ENCODE measurements at regions not wholly inside any gene's neighbourhood (a gene's known extent, or its start where the extent isn't known, plus 50 kb on each side); places are given as distances from the start of the nearest gene placed in this dataset.

GRCh38 chr2:18674309-18674708, 84.9 kb upstream of the NT5C1B start (continued):
- TF ChIP-seq ZNF609 (CRISPR knock-in tag; IDR thresholded peaks at IDR 0.05; ENCODE audit: borderline replicate concordance), result no peak
- no peak for TF ChIP-seq TARDBP (IDR thresholded peaks at IDR 0.05)

GRCh38 chr2:18671363-18671762, 82.0 kb upstream of the NT5C1B start:
- ATAC-seq (no peak), FAIRE-seq (no peak), DNase-seq (ENCODE audit: extremely low read depth in 1 of 4, low spot score in 3 of 4) (no peak)
- Histone ChIP-seq H3K9me3 (replicated peaks; ENCODE audit: control insufficient read depth, insufficient read depth, low read depth, low read length) (0 out of 2 replicates have a peak, but pooled peaks cover 2% of the 10 kb centered on the region), H3K4me2 (ENCODE audit: insufficient read depth, low read length) (no peak overlapping the region), H3K9me1 (ENCODE audit: control insufficient read depth, insufficient read depth, low read length) (no peaks in the 10 kb centered on the region), H3K27ac (ENCODE audit: extremely low read depth, low read depth, low read length) (no peak overlapping the region), H3K4me1 (replicated peaks in 1 of 2; ENCODE audit: control insufficient read depth in 2 of 2, insufficient read depth in 2 of 2, low read length in 2 of 2) (no peaks in the 10 kb centered on the region), H4K20me1 (replicated peaks; ENCODE audit: control insufficient read depth, insufficient read depth, low read length) (no peaks in the 10 kb centered on the region), H2AFZ (ENCODE audit: low read depth, low read length) (no peak overlapping the region), H3K4me3 (no peak overlapping the region), H3K9ac (ENCODE audit: insufficient read depth in 1 of 2, low read depth in 2 of 2, low read length in 2 of 2) (no peak overlapping the region), H3K79me2 (ENCODE audit: control insufficient read depth, insufficient read depth, low read length) (no peaks in the 10 kb centered on the region), H3K36me3 (ENCODE audit: control insufficient read depth, insufficient read depth, low read length) (no peaks in the 10 kb centered on the region), H3K27me3 (ENCODE audit: control insufficient read depth in 2 of 2, insufficient read depth in 2 of 2, low read length in 2 of 2) (no peaks in the 10 kb centered on the region)
- ChIA-PET POLR2A (no interaction called here), CTCF (ENCODE audit: low intra/inter-chr PET ratio) (no interaction called here)
- BruUV-seq (replicated peaks), result no TSS peak
- intact Hi-C loops (cut with micrococcal nuclease) (no loop called here), in situ Hi-C loops (cut with MboI) (no loop called here)
- TF ChIP-seq RFX1 (IDR thresholded peaks at IDR 0.05) (no peak), GTF2E2 (tag; IDR thresholded peaks at IDR 0.05) (no peak), ZNF398 (CRISPR knock-in tag; IDR thresholded peaks at IDR 0.05) (no peak), SUPT5H (IDR thresholded peaks at IDR 0.05) (no peak), CSDE1 (IDR thresholded peaks at IDR 0.05) (no peak), TFAM (CRISPR knock-in tag; conservative IDR thresholded peaks at IDR 0.05) (no peak), ETS2 (tag; IDR thresholded peaks at IDR 0.05; ENCODE audit: borderline replicate concordance, poor library complexity, severe bottlenecking) (no peak), SREBF1 (IDR thresholded peaks at IDR 0.05; ENCODE audit: borderline replicate concordance, low read depth, low read length) (no peak), ZNF511 (CRISPR knock-in tag; IDR thresholded peaks at IDR 0.05) (no peak), MYC (IDR thresholded peaks at IDR 0.05; ENCODE audit: low read depth, low read length) (no peak), MYC (CRISPR knock-in tag; IDR thresholded peaks at IDR 0.05; ENCODE audit: borderline replicate concordance, low read depth) (no peak), SIRT6 (IDR thresholded peaks at IDR 0.05; ENCODE audit: low read depth, low read length) (no peak), CBFA2T2 (conservative IDR thresholded peaks at IDR 0.05) (no peak)
